ENCODE measurements at regions not wholly inside any gene's neighbourhood (a gene's known extent, or its start where the extent isn't known, plus 50 kb on each side); places are given as distances from the start of the nearest gene placed in this dataset.

GRCh38 chr20:17874271-17875105 is 94.1 kb downstream of the SNX5 start:
- no peak for DNase-seq
- Mint-ChIP-seq H3K9me3 (no peaks in the 10 kb centered on the region), H3K27ac (no peak overlapping the region), H3K4me1 (peaks cover 21 to 24% of the 10 kb centered on the region in 2 donors), H3K4me3 (no peak overlapping the region), H3K27me3 (ENCODE audit: low read depth in 2 of 2) (peaks cover 16 to 22% of the 10 kb centered on the region in 2 donors), H3K36me3 (no peaks in the 10 kb centered on the region)
- intact Hi-C loops (cut with micrococcal nuclease), result no loop called here
- no peaks in the 10 kb centered on the region for H3K27me3 ChIP-seq (ENCODE audit: control insufficient read depth, insufficient read depth, low read length)
- H3K4me3 ChIP-seq (ENCODE audit: low read length), result no peak overlapping the region
- H3K27ac ChIP-seq (ENCODE audit: low read length), result no peak overlapping the region
- no peaks in the 10 kb centered on the region for H3K36me3 ChIP-seq (ENCODE audit: control insufficient read depth, insufficient read depth, low read length)
- ATAC-seq, result no peak
- whole genome bisulfite sequencing (ENCODE audit: insufficient coverage), result 56% methylated on average over 7 of the region's 7 CpGs
- no peaks in the 10 kb centered on the region for H3K9me3 ChIP-seq (ENCODE audit: control insufficient read depth, insufficient read depth, low read length)
- no peak for TF ChIP-seq CTCF (IDR thresholded peaks at IDR 0.05)
- H3K4me1 ChIP-seq (ENCODE audit: control insufficient read depth, insufficient read depth, low read length), result peaks cover 20% of the 10 kb centered on the region

GRCh38 chr20:17873410-17874270 is 95.0 kb downstream of the SNX5 start:
- no peak for DNase-seq
- WGBS (ENCODE audit: insufficient coverage), result 65% methylated on average over 14 of the region's 14 CpGs
- intact Hi-C loops (cut with micrococcal nuclease), result no loop called here

GRCh38 chr20:17872959-17873358 is 95.6 kb downstream of the SNX5 start:
- no peak overlapping the region for H3K4me3 ChIP-seq (ENCODE audit: low read length)
- ATAC-seq (no peak), DNase-seq (no peak)
- H3K9me3 ChIP-seq (ENCODE audit: control insufficient read depth, insufficient read depth, low read length), result no peaks in the 10 kb centered on the region
- no peak overlapping the region for H3K27ac ChIP-seq (ENCODE audit: low read length)
- no peak overlapping the region for H3K4me3 Mint-ChIP-seq
- peaks cover 13% of the 10 kb centered on the region for H3K4me1 ChIP-seq (ENCODE audit: control insufficient read depth, insufficient read depth, low read length)
- no peaks in the 10 kb centered on the region for H3K9me3 Mint-ChIP-seq
- H3K36me3 ChIP-seq (ENCODE audit: control insufficient read depth, insufficient read depth, low read length), result no peaks in the 10 kb centered on the region
- intact Hi-C loops (cut with micrococcal nuclease), result no loop called here
- 94% methylated on average over 5 of the region's 5 CpGs for WGBS (ENCODE audit: insufficient coverage)
- peaks cover 24 to 28% of the 10 kb centered on the region in 2 donors for H3K27me3 Mint-ChIP-seq (ENCODE audit: low read depth in 2 of 2)
- no peak for TF ChIP-seq CTCF (IDR thresholded peaks at IDR 0.05)
- H3K36me3 Mint-ChIP-seq, result no peaks in the 10 kb centered on the region
- no peak overlapping the region for H3K27ac Mint-ChIP-seq
- no peaks in the 10 kb centered on the region for H3K27me3 ChIP-seq (ENCODE audit: control insufficient read depth, insufficient read depth, low read length)
- peaks cover 13 to 14% of the 10 kb centered on the region in 2 donors for H3K4me1 Mint-ChIP-seq

More at GRCh38 chr20:17873410-17874270, 95.0 kb downstream of the SNX5 start:
- Mint-ChIP-seq H3K9me3 (no peaks in the 10 kb centered on the region), H3K4me3 (no peak overlapping the region), H3K4me1 (peaks cover 17 to 20% of the 10 kb centered on the region in 2 donors), H3K36me3 (no peaks in the 10 kb centered on the region), H3K27ac (no peak overlapping the region), H3K27me3 (ENCODE audit: low read depth in 2 of 2) (peaks cover 23% of the 10 kb centered on the region in 2 donors)
- Histone ChIP-seq H3K4me3 (ENCODE audit: low read length) (no peak overlapping the region), H3K36me3 (ENCODE audit: control insufficient read depth, insufficient read depth, low read length) (no peaks in the 10 kb centered on the region), H3K9me3 (ENCODE audit: control insufficient read depth, insufficient read depth, low read length) (no peaks in the 10 kb centered on the region), H3K27me3 (ENCODE audit: control insufficient read depth, insufficient read depth, low read length) (no peaks in the 10 kb centered on the region), H3K27ac (ENCODE audit: low read length) (no peak overlapping the region), H3K4me1 (ENCODE audit: control insufficient read depth, insufficient read depth, low read length) (peaks cover 17% of the 10 kb centered on the region)
- no peak for ATAC-seq
- no peak for TF ChIP-seq CTCF (IDR thresholded peaks at IDR 0.05)
